Liver (tissue), 3 donors: ENCODE measurements at regions not wholly inside any gene's neighbourhood (a gene's known extent, or its start where the extent isn't known, plus 50 kb on each side); places are given as distances from the start of the nearest gene placed in this dataset.

Source experiments
- CTCF ChIP-seq: fragments of 150-350 bp; IDR thresholded peaks from 2 replicates; pipeline ENCODE4 v1.5.1; 2017; ENCODE audit warnings: improper control_type of control experiment, low read depth, low read length; ENCODE audit not compliant: missing input control
- EGR1 ChIP-seq, 2 donors: IDR thresholded peaks; 2 replicates each; pipeline ENCODE4 v1.6.1; 2016 to 2018; ENCODE audit warnings: antibody characterized with exemption in 2 of 2, low read depth in 2 of 2
- FOXA1 ChIP-seq: IDR thresholded peaks from 2 replicates; pipeline ENCODE4 v1.6.1; 2016; ENCODE audit warnings: antibody characterized with exemption
- JUND ChIP-seq, 2 donors: IDR thresholded peaks; 2 replicates each; pipeline ENCODE4 v1.6.1; 2016; ENCODE audit warnings: antibody characterized with exemption in 2 of 2
- SP1 ChIP-seq: IDR thresholded peaks from 2 replicates; pipeline ENCODE4 v1.6.1; 2018; ENCODE audit warnings: antibody characterized with exemption, mild to moderate bottlenecking
- TAF1 ChIP-seq: conservative IDR thresholded peaks from 2 replicates; pipeline ENCODE4 v1.6.1; 2016; ENCODE audit warnings: antibody characterized with exemption, mild to moderate bottlenecking
- YY1 ChIP-seq: IDR thresholded peaks from 2 replicates; pipeline ENCODE4 v1.6.1; 2016; ENCODE audit warnings: antibody characterized with exemption, mild to moderate bottlenecking
- donor health status: healthy.
- donor health status: healthy.

DNA sequence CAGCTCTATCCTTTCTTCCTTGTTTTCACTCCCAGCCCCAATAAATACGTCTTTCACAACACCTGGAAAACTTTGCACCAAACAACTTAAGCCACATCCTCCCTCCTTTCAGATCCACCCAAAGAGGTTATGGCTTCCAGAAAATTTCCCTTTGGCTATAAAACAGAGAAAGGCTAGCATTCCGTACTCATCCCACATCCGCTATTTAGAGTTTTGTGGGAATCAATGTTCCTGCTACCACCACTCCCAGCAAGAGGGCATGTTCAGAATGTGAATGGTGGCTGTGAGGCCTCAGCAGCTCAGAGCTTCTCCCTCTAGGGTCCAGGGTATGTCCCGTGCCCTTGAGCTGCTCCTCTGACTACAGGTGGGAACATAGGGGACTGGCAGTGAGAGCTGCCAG lies 214.6 kb downstream of the NCK2 start:
- no peak for TF ChIP-seq CTCF
- TF ChIP-seq SP1 = no peak
- no peak for TF ChIP-seq YY1
- no peak for TF ChIP-seq JUND (IDR thresholded peaks at IDR 0.05)
- no peak for TF ChIP-seq EGR1 (IDR thresholded peaks at IDR 0.05; ENCODE audit: low read depth in 2 of 2)
- TF ChIP-seq TAF1 = no peak
- TF ChIP-seq FOXA1 = no peak
